ENCODE measurements at regions not wholly inside any gene's neighbourhood (a gene's known extent, or its start where the extent isn't known, plus 50 kb on each side); places are given as distances from the start of the nearest gene placed in this dataset.
"Not testable (repeated sequence)": the region's sequence is repeated elsewhere in the genome, so short reads cannot be mapped to it uniquely, and the experiment has no call there.

- FAIRE-seq: no peak
- DNase-seq (ENCODE audit: extremely low spot score, insufficient read length, low read depth): no peak
Measured at GRCh38 chr6:51049288-51049982, 230.8 kb downstream of the TFAP2B start.

GRCh38 chr6:51049983-51050877 lies 231.6 kb downstream of the TFAP2B start:
- no peak for FAIRE-seq
- DNase-seq (ENCODE audit: extremely low spot score, insufficient read length, low read depth): no peak

GRCh38 chr6:51052716-51053115 lies 234.0 kb downstream of the TFAP2B start:
- not testable (repeated sequence) for DNase-seq (ENCODE audit: extremely low spot score, insufficient read length, low read depth); FAIRE-seq

DNA sequence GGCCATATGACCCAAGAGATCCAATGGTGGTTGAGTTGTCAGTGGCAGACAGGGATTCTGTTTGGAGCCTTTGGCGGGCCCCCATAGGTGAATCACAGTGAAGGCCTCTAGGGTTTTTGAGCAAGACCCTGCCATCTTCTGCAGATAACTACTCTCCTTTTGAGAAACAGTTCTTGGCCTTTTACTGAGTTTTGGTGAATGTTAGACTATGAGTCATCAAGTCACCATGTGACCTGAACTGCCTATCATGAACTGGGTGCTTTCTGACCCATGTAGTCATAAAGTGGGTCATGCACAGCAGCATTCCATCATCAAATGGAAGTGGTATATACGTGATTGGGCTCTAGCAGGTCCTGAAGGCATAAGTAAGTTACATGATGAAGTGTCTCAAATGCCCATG lies 236.6 kb downstream of the TFAP2B start:
- FAIRE-seq; DNase-seq (ENCODE audit: extremely low spot score, insufficient read length, low read depth): not testable (repeated sequence)

DNA sequence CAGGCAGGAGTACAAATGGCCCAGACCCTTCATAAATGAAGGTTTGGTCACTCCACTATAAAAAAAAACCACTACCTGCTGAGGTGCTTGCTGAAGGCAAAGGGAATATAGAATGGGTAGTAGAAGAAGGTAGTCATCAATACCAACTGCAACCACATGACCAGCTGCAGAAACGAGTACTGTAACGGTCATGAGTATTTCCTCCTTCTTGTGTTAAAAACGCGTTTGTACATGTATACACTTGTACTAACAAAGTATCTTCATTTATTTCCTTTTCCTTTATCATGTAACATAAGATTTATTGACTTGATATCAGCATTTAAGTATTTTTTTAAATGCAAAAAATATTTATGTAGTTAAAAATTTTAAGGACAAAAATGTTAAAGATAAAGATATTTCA lies 238.6 kb downstream of the TFAP2B start:
- no peak for DNase-seq (ENCODE audit: extremely low spot score, insufficient read length, low read depth)
- FAIRE-seq: no peak

DNA sequence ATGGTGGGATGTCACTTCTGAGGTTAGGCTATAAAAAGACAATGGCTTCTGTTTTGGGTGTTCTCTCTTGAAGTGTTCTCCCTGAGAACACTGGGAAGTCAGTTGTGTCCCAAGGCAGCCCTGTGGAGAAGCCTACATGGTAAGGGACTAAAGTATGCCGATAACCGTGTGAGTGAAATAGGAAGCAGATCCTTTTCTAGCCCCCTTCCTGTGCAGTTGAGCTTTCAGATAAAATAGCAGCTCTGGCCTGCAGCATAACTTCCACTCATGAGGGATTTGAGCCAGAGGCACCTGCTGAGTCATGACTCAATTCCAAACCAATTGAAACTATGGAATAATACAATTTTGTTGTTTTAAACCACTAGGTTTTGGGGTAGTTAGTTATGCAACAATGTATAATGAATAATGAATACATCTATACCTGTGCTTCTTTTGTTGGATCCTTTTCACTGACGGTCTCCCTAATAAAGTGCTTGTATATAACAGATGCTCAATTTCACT lies 241.6 kb downstream of the TFAP2B start:
- no peak for DNase-seq (ENCODE audit: extremely low spot score, insufficient read length, low read depth)
- FAIRE-seq: no peak

- DNase-seq (ENCODE audit: extremely low spot score, insufficient read length, low read depth): no peak
- FAIRE-seq: no peak
Measured at GRCh38 chr6:51062166-51062722, 243.6 kb downstream of the TFAP2B start.

GRCh38 chr6:51077821-51078518 lies 259.3 kb downstream of the TFAP2B start:
- FAIRE-seq (no peak), DNase-seq (ENCODE audit: extremely low spot score, insufficient read length, low read depth) (no peak)

DNA sequence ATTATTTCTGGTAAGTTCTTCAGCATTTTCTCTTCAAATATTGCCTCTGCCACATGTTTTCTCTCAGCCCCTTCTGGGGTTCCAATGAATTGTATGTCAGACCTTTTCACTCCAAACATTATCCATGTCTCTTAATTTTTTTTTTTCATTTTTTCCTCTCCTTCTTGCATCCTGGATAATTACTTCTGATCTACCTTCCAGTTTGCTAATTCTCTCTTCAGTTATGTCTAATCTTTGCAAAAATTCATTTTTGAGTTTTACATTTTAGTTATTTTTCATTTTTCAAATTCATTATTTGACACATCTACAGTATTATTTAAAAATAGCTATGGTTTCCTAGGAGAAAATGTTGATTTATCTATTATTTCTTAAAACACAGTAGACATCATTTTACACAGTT lies 271.7 kb downstream of the TFAP2B start:
- FAIRE-seq: no peak

DNA sequence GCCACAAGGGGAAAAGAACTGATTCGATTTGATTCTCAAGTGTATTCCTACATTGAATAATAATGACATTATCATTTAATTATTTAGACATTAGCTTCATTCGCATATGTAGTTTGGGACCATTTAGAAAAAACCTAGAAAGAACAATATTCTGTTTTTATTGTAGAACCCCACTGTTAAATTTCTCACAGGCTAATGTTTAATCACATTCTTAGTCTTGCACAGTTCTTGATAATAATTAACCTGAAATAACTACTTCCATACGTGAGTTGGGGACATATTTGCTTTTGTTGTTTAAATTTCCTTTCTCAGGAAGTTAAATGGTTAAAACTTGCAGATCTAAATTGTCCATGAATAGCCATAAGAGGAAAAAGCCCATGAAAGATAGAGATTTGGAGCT lies 275.2 kb downstream of the TFAP2B start:
- no peak for FAIRE-seq
- no peak for DNase-seq (ENCODE audit: extremely low spot score, insufficient read length, low read depth)

More for the DNA sequence above, 271.7 kb downstream of the TFAP2B start:
- no peak for DNase-seq (ENCODE audit: extremely low spot score, insufficient read length, low read depth)

DNA sequence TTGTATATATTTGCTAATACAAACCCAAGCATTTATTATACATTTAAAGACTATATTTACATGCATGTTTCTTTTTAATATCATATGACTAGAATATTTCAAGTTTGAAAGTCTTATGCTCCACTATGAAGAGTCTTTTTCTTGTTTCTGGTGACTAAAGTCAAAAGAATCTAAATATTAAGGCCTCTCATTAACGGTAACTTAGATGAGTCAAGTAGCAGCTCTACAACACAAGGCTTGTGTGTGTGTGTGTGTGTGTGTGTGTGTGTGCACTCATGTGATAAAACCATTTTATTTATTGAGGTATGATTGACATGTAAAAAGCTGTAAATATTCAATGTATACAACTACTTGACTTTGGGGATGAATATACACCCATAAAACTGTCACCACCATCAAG lies 275.6 kb downstream of the TFAP2B start:
- no peak for DNase-seq (ENCODE audit: extremely low spot score, insufficient read length, low read depth)
- FAIRE-seq: no peak

DNA sequence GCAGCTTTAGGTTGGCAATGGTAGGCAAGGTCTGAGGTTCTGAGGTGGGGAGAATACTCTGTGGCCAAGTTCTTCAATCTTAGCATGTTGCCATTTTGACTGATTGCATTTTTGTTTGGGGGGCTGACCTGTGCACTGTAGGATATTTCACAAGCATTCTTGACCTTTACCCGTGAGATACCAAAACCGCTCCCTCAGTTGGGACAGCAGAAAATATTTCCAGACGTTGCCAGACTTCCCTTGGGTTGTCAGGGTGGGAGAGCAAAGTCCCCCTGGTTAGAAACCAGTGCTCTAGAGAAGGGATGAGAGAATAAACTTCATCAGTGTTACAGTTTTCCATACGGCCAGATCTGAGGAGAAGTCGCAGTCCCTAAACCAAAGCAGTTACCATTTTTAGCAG lies 279.6 kb downstream of the TFAP2B start:
- DNase-seq (ENCODE audit: extremely low spot score, insufficient read length, low read depth) (no peak), FAIRE-seq (no peak)

- no peak for FAIRE-seq
- DNase-seq (ENCODE audit: extremely low spot score, insufficient read length, low read depth): no peak
Measured at GRCh38 chr6:51098791-51099190, 280.1 kb downstream of the TFAP2B start.

- DNase-seq (ENCODE audit: extremely low spot score, insufficient read length, low read depth): no peak
- FAIRE-seq: no peak
Measured at GRCh38 chr6:51099201-51099600, 280.5 kb downstream of the TFAP2B start.

DNA sequence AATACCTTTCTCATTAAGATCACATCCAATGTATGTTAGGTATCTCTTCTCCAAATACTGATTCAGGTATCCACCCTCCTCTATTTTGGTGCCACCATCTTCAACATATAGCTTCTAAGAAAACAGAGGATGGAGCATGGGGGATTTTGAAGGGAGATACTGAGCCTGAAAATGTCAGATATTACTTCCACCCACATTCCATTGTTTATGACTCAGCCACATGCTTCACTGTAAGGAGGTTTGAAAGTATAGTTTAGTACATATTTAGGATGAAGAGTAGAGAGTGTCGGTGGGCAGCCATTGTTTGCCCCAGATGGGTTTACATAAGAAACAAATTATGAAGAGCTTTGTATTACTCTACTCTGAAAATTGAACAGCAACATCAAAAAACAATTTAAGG lies 286.7 kb downstream of the TFAP2B start:
- no peak for DNase-seq (ENCODE audit: extremely low spot score, insufficient read length, low read depth)
- FAIRE-seq: no peak

DNA sequence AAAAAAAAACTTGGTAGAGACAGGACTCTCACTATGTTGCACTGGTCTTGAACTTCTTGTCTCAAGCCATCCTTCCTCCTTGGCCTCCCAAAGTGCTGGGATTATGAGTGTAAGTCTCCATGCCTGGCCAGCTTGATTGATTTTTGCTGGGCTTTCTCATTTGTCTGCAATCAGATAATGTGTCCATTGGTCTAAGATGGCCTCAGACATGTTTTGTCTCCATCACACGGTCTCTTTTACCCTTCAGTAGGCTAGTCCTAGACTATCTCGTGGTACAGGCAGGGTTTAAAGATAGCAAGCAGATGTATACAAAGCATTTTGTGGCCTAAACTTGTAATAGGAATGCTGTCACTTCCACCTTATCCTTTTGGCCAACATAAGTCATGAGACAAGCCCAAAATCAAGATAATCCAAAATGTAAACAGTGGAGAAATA lies 289.1 kb downstream of the TFAP2B start:
- no peak for FAIRE-seq

GRCh38 chr6:51108563-51109234 lies 290.0 kb downstream of the TFAP2B start:
- no peak for FAIRE-seq
- no peak for DNase-seq (ENCODE audit: extremely low spot score, insufficient read length, low read depth)

More for the DNA sequence above, 289.1 kb downstream of the TFAP2B start:
- DNase-seq (ENCODE audit: extremely low spot score, insufficient read length, low read depth): no peak

- FAIRE-seq (no peak), DNase-seq (ENCODE audit: extremely low spot score, insufficient read length, low read depth) (no peak)
Measured at GRCh38 chr6:51112731-51113130, 294.1 kb downstream of the TFAP2B start.

DNA sequence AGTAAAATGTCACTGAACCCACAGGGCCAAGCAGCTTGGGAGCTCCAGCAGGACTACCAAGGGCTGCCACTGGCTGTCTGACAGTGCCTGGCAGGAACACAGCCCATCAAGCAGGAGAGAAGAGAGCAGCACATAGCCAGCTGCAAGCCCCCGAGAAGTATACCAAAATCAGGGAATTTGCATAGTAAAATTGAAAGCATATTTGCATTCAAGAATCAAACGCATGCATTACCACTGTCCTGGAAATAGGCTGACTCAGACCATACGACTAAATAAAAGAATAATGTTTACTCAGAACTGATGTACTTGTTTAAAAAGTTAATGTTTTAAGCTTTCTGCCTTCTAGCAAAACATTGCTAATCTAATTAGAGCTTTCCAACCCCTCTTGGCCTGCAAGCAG lies 298.1 kb downstream of the TFAP2B start:
- FAIRE-seq (no peak), DNase-seq (ENCODE audit: extremely low spot score, insufficient read length, low read depth) (no peak)

- no peak for FAIRE-seq
- DNase-seq (ENCODE audit: extremely low spot score, insufficient read length, low read depth): no peak
Measured at GRCh38 chr6:51118792-51119191, 300.1 kb downstream of the TFAP2B start.

All from GM18507 (cell line).